ENCODE measurements at regions not wholly inside any gene's neighbourhood (a gene's known extent, or its start where the extent isn't known, plus 50 kb on each side); places are given as distances from the start of the nearest gene placed in this dataset.
"Not testable (repeated sequence)": the region's sequence is repeated elsewhere in the genome, so short reads cannot be mapped to it uniquely, and the experiment has no call there.

DNA sequence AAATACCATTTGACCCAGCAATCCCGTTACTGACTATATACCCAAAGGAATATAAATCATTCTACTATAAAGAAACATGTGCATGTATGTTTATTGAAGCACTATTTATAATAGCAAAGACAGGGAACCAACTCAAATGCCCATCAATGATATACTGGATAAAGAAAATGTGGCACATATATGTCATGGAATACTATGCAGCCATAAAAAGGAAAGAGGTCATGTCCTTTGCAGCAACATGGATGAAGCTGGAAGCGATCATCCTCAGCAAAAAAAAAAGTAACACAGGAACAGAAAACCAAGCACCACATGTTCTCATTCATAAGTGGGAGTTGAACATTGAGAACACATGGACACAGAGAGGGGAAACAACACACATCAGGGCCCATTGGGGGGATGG, 99.9 kb upstream of the THUMPD2 start:
- TF ChIP-seq, protein P1, sequence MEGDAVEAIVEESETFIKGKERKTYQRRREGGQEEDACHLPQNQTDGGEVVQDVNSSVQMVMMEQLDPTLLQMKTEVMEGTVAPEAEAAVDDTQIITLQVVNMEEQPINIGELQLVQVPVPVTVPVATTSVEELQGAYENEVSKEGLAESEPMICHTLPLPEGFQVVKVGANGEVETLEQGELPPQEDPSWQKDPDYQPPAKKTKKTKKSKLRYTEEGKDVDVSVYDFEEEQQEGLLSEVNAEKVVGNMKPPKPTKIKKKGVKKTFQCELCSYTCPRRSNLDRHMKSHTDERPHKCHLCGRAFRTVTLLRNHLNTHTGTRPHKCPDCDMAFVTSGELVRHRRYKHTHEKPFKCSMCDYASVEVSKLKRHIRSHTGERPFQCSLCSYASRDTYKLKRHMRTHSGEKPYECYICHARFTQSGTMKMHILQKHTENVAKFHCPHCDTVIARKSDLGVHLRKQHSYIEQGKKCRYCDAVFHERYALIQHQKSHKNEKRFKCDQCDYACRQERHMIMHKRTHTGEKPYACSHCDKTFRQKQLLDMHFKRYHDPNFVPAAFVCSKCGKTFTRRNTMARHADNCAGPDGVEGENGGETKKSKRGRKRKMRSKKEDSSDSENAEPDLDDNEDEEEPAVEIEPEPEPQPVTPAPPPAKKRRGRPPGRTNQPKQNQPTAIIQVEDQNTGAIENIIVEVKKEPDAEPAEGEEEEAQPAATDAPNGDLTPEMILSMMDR (conservative IDR thresholded peaks at IDR 0.05 in 1 of 2, IDR thresholded peaks at IDR 0.05 in 1 of 2; ENCODE audit: low read depth in 1 of 2, low read length in 2 of 2) = not testable (repeated sequence)
- TF ChIP-seq EZH2 (IDR thresholded peaks at IDR 0.05; ENCODE audit: low read length, missing control alignments) = not testable (repeated sequence)

Measured in fibroblast of lung (primary cell).